IPS-20b (cell line): ENCODE measurements at regions not wholly inside any gene's neighbourhood (a gene's known extent, or its start where the extent isn't known, plus 50 kb on each side); places are given as distances from the start of the nearest gene placed in this dataset.
"Not testable (repeated sequence)": the region's sequence is repeated elsewhere in the genome, so short reads cannot be mapped to it uniquely, and the experiment has no call there.

Source experiments
- H3K27ac ChIP-seq: one replicate; pipeline ENCODE4 v1.5.1; 2013; ENCODE audit warnings: low read length
- H3K27me3 ChIP-seq: 2 replicates; pipeline ENCODE4 v1.6.1; 2013; ENCODE audit warnings: mild to moderate bottlenecking, low read length, inconsistent platforms; ENCODE audit not compliant: insufficient read depth
- H3K36me3 ChIP-seq: 2 replicates; pipeline ENCODE4 v1.6.1; 2013; ENCODE audit warnings: low read depth, mild to moderate bottlenecking, inconsistent platforms, low read length, moderate library complexity; ENCODE audit not compliant: insufficient read depth
- H3K4me1 ChIP-seq: 2 replicates; pipeline ENCODE4 v1.6.1; 2013; ENCODE audit warnings: mild to moderate bottlenecking, control low read depth, inconsistent platforms, low read length, moderate library complexity; ENCODE audit not compliant: insufficient read depth
- H3K4me3 ChIP-seq: 2 replicates; pipeline ENCODE4 v1.5.1; 2013; ENCODE audit warnings: mild to moderate bottlenecking, low read length, inconsistent platforms
- H3K9ac ChIP-seq: 2 replicates; pipeline ENCODE4 v1.6.1; 2013; ENCODE audit warnings: low read depth, mild to moderate bottlenecking, inconsistent platforms, low read length, moderate library complexity
- H3K9me3 ChIP-seq: 2 replicates; pipeline ENCODE4 v1.6.1; 2013; ENCODE audit warnings: mild to moderate bottlenecking, low read depth, low read length, inconsistent platforms; ENCODE audit not compliant: insufficient read depth

DNA sequence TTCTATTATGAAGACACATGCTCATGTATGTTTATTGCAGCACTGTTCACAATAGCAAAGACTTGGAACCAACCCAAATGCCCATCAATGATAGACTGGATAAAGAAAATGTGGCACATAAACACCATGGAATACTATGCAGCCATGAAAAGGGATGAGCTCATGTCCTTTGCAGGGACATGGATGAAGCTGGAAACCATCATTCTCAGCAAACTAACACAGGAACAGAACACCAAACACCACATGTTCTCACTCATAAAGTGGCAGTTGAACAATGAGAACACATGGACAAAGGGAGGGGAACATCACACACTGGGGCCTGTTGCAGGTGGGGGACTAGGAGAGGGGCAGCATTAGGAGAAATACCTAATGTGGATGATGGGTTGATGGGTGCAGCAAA, 77.9 kb upstream of the BCHE start:
- H3K4me3 ChIP-seq, result not testable (repeated sequence)

DNA sequence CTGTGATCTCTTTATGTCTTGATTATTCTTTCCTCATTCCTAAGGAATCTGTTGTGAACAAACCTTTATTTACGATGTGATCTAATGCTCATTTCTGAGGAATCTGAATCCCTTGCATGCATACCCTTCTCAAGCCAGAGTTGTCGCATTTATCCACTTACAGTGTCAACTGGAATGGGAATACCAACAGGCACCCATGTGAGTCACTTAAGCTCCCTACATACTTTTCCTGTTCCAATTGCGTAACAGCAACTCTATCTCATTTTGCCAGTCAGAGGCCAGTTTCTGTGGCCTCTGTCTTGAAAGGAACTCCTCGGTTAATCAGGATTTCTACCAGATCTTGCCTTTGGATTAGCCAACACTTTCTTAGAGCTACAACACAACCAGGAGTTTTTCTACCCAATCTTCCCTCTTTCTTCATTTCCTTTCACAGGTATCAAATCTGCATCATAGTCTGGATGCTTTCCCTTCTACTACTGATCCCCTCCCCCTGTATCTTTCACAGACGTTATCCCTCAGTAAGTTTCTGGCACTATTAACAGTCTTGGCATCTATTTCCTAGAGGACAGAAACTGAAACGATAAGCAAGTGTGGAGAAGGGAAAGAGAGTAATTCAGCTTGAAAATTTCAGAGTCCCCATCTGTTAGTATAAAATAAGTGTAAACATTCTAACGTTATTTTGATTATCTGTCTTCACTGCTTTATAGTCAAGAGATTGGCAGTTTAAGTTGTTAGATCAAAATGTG, 66.8 kb upstream of the BCHE start:
- H3K36me3 ChIP-seq, result no peaks in the 10 kb centered on the region
- no peaks in the 10 kb centered on the region for H3K27me3 ChIP-seq
- no peak overlapping the region for H3K9ac ChIP-seq
- H3K4me3 ChIP-seq, result no peak overlapping the region
- no peak overlapping the region for H3K27ac ChIP-seq
- no peaks in the 10 kb centered on the region for H3K9me3 ChIP-seq
- H3K4me1 ChIP-seq, result peaks cover 6% of the 10 kb centered on the region

More for the DNA sequence above, 77.9 kb upstream of the BCHE start:
- H3K27me3 ChIP-seq, H3K36me3 ChIP-seq, H3K9ac ChIP-seq, H3K9me3 ChIP-seq, H3K27ac ChIP-seq, H3K4me1 ChIP-seq: not testable (repeated sequence)

DNA sequence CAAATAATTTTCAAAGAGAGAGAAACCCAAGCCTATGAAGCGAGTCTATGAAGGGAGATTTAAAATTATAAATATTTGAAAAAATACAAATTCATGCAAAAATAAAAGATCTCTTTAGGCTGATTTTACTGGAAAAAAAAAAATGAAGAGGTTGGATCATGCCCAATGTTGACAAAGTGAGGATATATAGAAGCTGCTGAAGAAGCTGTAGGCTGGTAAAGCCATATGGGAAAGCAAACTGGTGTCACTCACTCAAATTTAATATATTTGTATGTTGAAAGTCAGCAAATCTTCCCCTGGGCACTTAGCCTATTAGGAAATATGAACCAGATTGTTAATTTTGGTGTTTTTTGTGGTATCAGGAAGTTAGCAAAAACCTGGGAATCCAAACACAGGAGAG, 61.8 kb upstream of the BCHE start:
- H3K27ac ChIP-seq, result no peak overlapping the region
- H3K27me3 ChIP-seq, result no peaks in the 10 kb centered on the region
- H3K4me3 ChIP-seq, result no peak overlapping the region
- no peak overlapping the region for H3K9ac ChIP-seq
- H3K4me1 ChIP-seq, result no peaks in the 10 kb centered on the region
- H3K9me3 ChIP-seq, result no peaks in the 10 kb centered on the region
- no peaks in the 10 kb centered on the region for H3K36me3 ChIP-seq

DNA sequence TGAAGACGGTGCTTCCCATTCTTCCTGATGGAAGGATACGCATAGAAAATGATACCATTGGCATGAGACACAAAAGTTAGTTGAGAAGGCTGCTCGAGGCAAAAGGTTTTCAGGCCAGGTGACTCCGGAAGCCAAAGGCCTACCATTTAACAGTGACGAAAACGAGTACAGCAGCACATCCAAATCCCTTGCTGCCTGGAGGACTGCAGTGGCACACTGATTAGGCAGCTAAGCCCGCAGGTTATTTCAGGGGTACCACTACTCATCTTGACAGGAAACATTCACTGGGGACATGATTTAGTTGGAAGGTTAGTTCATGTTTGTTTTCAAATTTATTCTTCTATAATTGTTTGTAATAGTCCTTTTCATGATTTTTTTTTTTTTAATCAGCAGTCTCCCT, 59.9 kb upstream of the BCHE start:
- H3K36me3 ChIP-seq, result no peaks in the 10 kb centered on the region
- peaks cover 6% of the 10 kb centered on the region; the same call in 1 of the 2 replicates for H3K4me1 ChIP-seq
- H3K4me3 ChIP-seq, result no peak overlapping the region
- no peaks in the 10 kb centered on the region for H3K27me3 ChIP-seq
- no peak overlapping the region for H3K27ac ChIP-seq
- no peaks in the 10 kb centered on the region for H3K9me3 ChIP-seq
- H3K9ac ChIP-seq, result no peak overlapping the region

DNA sequence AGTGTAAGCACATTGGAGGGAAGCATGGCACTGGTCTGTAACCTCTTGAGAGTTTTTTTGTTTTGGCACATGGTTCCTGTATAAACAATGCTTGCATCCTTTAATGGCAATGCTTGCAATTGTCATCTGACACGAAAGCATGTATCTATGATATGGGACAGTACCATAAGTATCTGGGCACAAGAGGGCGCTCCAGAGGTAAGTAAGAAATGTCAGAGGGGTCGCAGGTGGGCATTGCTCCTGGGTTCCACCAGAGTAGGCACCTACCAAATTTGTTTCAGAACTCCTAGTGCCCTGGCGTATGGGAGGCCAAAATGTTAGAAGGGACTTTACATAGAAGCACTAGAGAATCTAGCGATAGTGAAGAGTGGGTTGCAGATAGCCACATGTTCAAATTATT, 58.7 kb upstream of the BCHE start:
- Histone ChIP-seq H3K4me3 (no peak overlapping the region), H3K27ac (no peak overlapping the region), H3K9ac (no peak overlapping the region), H3K27me3 (no peaks in the 10 kb centered on the region), H3K9me3 (no peaks in the 10 kb centered on the region), H3K36me3 (no peaks in the 10 kb centered on the region), H3K4me1 (peaks cover 6% of the 10 kb centered on the region; the same call in 1 of the 2 replicates)

DNA sequence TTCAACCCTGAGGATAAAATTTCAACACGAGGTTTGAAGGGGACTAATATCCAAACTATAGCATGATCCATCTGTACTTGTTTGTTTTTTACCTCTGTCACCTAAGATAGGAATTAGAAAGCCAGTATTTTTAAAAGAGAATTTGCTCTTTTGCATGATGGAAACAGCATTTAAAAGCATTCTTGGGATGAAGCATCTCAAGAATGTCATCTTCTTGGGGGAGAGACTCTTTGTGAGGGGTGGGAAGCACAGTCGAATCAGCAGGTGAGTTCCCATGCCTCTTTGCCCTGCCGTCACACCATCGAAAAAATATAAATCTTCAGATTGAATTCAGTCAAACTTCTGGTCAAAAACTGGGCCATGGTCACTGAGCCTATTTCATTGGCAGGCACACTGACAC, 55.3 kb upstream of the BCHE start:
- H3K9me3 ChIP-seq, result no peaks in the 10 kb centered on the region
- H3K9ac ChIP-seq, result no peak overlapping the region
- H3K4me3 ChIP-seq, result no peak overlapping the region
- no peaks in the 10 kb centered on the region for H3K36me3 ChIP-seq
- H3K27me3 ChIP-seq, result no peaks in the 10 kb centered on the region
- peaks cover 6% of the 10 kb centered on the region; the same call in 1 of the 2 replicates for H3K4me1 ChIP-seq
- H3K27ac ChIP-seq, result no peak overlapping the region
